Osteoblast (primary cell): ENCODE measurements at regions not wholly inside any gene's neighbourhood (a gene's known extent, or its start where the extent isn't known, plus 50 kb on each side); places are given as distances from the start of the nearest gene placed in this dataset.

ENCODE experiments used
- DNase-seq: peaks from one replicate; pipeline ENCODE4 v3.0.0; 2011; ENCODE audit warnings: low spot score, mixed read lengths; ENCODE audit not compliant: insufficient read length; ENCODE audit errors: missing footprints
- H2AFZ ChIP-seq: 2 replicates; pipeline ENCODE4 v1.6.0; 2011; ENCODE audit warnings: mild to moderate bottlenecking, low read length
- H3K27ac ChIP-seq: 2 replicates; pipeline ENCODE4 v1.5.1; 2011; ENCODE audit warnings: mild to moderate bottlenecking, low read depth, low read length, moderate library complexity
- H3K27me3 ChIP-seq: 2 replicates; pipeline ENCODE4 v1.6.0; 2012; ENCODE audit warnings: mild to moderate bottlenecking, control low read depth, inconsistent platforms, low read length, moderate library complexity; ENCODE audit not compliant: insufficient read depth
- H3K36me3 ChIP-seq: 2 replicates; pipeline ENCODE4 v1.5.1; 2011; ENCODE audit warnings: mild to moderate bottlenecking, low read length, control low read depth, moderate library complexity; ENCODE audit not compliant: insufficient read depth
- H3K4me1 ChIP-seq: 2 replicates; pipeline ENCODE4 v1.5.1; 2011; ENCODE audit warnings: mild to moderate bottlenecking, low read length, control low read depth, moderate library complexity; ENCODE audit not compliant: insufficient read depth
- H3K4me2 ChIP-seq: 2 replicates; pipeline ENCODE4 v1.6.0; 2011; ENCODE audit warnings: mild to moderate bottlenecking, low read length; ENCODE audit not compliant: insufficient read depth
- H3K4me3 ChIP-seq: fragments of 200-600 bp; sonication (generic); 3 replicates; pipeline ENCODE4 v1.5.1; 2012; ENCODE audit warnings: mild to moderate bottlenecking, low read length, inconsistent platforms; ENCODE audit not compliant: insufficient read depth
- H3K79me2 ChIP-seq: 2 replicates; pipeline ENCODE4 v1.6.0; 2012; ENCODE audit warnings: mild to moderate bottlenecking, low read length, control low read depth, inconsistent platforms; ENCODE audit not compliant: insufficient read depth
- H3K9me3 ChIP-seq: 2 replicates; pipeline ENCODE4 v1.5.1; 2011; ENCODE audit warnings: low read depth, low read length, control low read depth
- H4K20me1 ChIP-seq: 2 replicates; pipeline ENCODE4 v1.6.0; 2012; ENCODE audit warnings: mild to moderate bottlenecking, low read length, control low read depth; ENCODE audit not compliant: insufficient read depth
- TF ChIP-seq, protein P1 (sequence below): IDR thresholded peaks from 2 replicates; pipeline ENCODE4 v1.5.1; 2011; ENCODE audit warnings: mild to moderate bottlenecking, low read depth, low read length, moderate library complexity; ENCODE audit errors: extremely low read depth

DNA sequence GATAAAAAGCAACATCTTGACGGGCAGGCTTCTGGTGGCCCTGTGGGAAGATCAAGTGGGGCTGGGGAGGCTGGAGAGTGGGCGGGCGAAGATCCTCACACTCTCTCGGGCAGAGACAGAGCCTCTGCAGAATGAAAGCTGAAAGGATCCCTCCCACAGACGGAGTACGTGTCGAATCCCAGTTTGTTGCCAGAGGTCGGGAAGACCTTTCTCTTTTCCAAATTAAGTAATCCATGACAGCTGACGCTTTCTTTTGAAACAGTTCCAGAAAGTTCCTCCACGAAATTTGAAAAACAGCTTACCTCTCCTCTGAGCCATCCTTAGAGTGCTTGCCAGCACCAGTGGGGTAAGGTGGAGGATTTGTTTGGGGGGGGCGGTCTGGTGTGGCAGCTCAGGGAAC is 155.6 kb upstream of the SMLR1 start:
- no peak for DNase-seq
- Histone ChIP-seq H3K4me3 (no peak overlapping the region), H3K79me2 (no peaks in the 10 kb centered on the region), H3K4me2 (no peak overlapping the region), H2AFZ (peak overlapping the region; percentile 32), H3K27me3 (no peaks in the 10 kb centered on the region), H3K36me3 (no peaks in the 10 kb centered on the region), H3K4me1 (peaks cover 10% of the 10 kb centered on the region), H4K20me1 (no peaks in the 10 kb centered on the region), H3K9me3 (no peaks in the 10 kb centered on the region), H3K27ac (no peak overlapping the region)
- TF ChIP-seq, protein P1, sequence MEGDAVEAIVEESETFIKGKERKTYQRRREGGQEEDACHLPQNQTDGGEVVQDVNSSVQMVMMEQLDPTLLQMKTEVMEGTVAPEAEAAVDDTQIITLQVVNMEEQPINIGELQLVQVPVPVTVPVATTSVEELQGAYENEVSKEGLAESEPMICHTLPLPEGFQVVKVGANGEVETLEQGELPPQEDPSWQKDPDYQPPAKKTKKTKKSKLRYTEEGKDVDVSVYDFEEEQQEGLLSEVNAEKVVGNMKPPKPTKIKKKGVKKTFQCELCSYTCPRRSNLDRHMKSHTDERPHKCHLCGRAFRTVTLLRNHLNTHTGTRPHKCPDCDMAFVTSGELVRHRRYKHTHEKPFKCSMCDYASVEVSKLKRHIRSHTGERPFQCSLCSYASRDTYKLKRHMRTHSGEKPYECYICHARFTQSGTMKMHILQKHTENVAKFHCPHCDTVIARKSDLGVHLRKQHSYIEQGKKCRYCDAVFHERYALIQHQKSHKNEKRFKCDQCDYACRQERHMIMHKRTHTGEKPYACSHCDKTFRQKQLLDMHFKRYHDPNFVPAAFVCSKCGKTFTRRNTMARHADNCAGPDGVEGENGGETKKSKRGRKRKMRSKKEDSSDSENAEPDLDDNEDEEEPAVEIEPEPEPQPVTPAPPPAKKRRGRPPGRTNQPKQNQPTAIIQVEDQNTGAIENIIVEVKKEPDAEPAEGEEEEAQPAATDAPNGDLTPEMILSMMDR = no peak

DNA sequence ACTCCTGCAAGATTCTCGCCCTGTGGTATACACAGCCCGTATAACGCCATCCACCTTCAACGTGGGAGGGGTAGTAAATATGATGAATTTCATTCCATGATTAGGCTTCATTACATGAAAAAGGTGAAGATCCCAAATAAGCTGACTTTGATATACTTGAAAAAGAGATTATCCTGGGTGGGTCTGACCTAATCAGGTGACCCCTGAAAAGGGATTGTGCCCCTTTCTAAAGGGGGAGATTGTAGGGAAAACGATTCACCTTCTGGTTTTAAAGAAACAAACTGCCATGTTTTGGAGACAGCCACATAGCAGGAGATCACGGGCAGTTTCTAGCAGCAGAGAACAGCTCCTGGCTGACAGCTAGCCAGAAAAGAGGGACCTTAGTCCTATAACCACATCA is 155.1 kb upstream of the SMLR1 start:
- Histone ChIP-seq H3K4me3 (no peak overlapping the region), H3K27ac (no peak overlapping the region), H3K27me3 (no peaks in the 10 kb centered on the region), H4K20me1 (no peaks in the 10 kb centered on the region), H2AFZ (no peak overlapping the region), H3K4me2 (no peak overlapping the region), H3K79me2 (no peaks in the 10 kb centered on the region), H3K9me3 (no peaks in the 10 kb centered on the region), H3K36me3 (no peaks in the 10 kb centered on the region), H3K4me1 (peaks cover 10% of the 10 kb centered on the region)
- TF ChIP-seq, protein P1 = no peak
- DNase-seq = no peak

DNA sequence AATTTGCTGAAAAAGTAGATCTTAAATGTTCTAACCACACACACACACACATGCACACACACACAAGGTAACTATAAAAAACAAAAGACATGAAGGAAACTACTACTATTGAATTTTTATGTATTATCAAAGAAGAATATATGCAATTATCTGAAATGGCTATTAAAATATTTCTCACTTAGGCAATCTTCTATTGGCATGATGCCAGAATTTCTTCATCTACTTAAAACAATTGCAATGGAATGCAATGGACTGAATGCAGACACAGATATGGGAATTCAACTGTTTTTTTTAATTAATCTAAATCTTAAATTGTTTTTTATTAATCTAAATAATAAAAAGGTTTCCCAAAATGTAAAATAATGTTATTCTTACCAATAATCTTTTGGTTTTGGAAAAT is 152.6 kb upstream of the SMLR1 start:
- no peaks in the 10 kb centered on the region for H3K36me3 ChIP-seq
- DNase-seq = no peak
- no peaks in the 10 kb centered on the region for H4K20me1 ChIP-seq
- H3K9me3 ChIP-seq = no peaks in the 10 kb centered on the region
- no peaks in the 10 kb centered on the region for H3K79me2 ChIP-seq
- H3K4me2 ChIP-seq = no peak overlapping the region
- no peak overlapping the region for H2AFZ ChIP-seq
- peaks cover 14% of the 10 kb centered on the region for H3K4me1 ChIP-seq
- no peaks in the 10 kb centered on the region for H3K27me3 ChIP-seq
- no peak overlapping the region for H3K27ac ChIP-seq
- no peak overlapping the region for H3K4me3 ChIP-seq
- TF ChIP-seq, protein P1 = no peak

DNA sequence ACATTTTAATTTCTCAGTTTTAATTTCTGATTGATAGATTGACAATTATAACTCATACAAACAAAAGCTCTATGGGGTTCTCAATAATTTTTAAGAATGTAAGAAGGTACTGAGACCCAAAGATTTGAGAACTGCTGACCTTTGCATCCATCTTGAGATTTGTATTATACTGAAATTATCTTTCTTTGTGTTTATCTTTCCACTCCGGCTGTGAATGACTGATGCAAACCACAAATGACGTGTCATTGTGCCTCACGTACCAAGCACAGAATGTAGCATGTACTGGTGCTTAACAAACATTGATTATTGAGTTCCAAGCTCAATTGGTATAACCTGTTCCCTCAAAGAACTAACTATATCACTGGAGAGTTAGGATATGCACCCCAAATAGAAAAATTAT is 152.1 kb upstream of the SMLR1 start:
- TF ChIP-seq, protein P1 = no peak
- H3K27me3 ChIP-seq = no peaks in the 10 kb centered on the region
- H2AFZ ChIP-seq = no peak overlapping the region
- no peaks in the 10 kb centered on the region for H3K36me3 ChIP-seq
- peaks cover 19% of the 10 kb centered on the region for H3K4me1 ChIP-seq
- H4K20me1 ChIP-seq = no peaks in the 10 kb centered on the region
- peak; percentile 57 for DNase-seq
- no peaks in the 10 kb centered on the region for H3K9me3 ChIP-seq
- H3K27ac ChIP-seq = no peak overlapping the region
- no peaks in the 10 kb centered on the region for H3K79me2 ChIP-seq
- H3K4me2 ChIP-seq = peak overlapping the region; percentile 5
- no peak overlapping the region for H3K4me3 ChIP-seq
